ENCODE measurements at regions not wholly inside any gene's neighbourhood (a gene's known extent, or its start where the extent isn't known, plus 50 kb on each side); places are given as distances from the start of the nearest gene placed in this dataset.

GRCh38 chr1:209213989-209214388 is 369.5 kb upstream of the CAMK1G start:
- H3K9me3 ChIP-seq (ENCODE audit: control insufficient read depth, insufficient read depth, low read depth, low read length): no peaks in the 10 kb centered on the region
- POLR2A ChIA-PET: no interaction called here
- H3K36me3 ChIP-seq (ENCODE audit: control insufficient read depth, insufficient read depth, low read length): no peaks in the 10 kb centered on the region
- in situ Hi-C loops (cut with HindIII; ENCODE audit: low pct_unique_long_range_greater_than_20kb, low sequenced_read_pairs) (no loop called here), intact Hi-C loops (cut with micrococcal nuclease; ENCODE audit: unreplicated experiment) (no loop called here)
- CTCF ChIA-PET: no interaction called here
- H3K27me3 ChIP-seq (ENCODE audit: control insufficient read depth, insufficient read depth, low read length): peaks cover 2% of the 10 kb centered on the region; the same call in 1 of the 2 replicates
- no TSS peak for BruUV-seq (replicated peaks)
- no peak overlapping the region for H3K4me3 ChIP-seq (ENCODE audit: low read depth in 2 of 2, low read length in 2 of 2)
- H3K4me1 ChIP-seq (ENCODE audit: control insufficient read depth, insufficient read depth, low read length): no peaks in the 10 kb centered on the region
- TF ChIP-seq TCF7L2 (IDR thresholded peaks at IDR 0.05; ENCODE audit: low read depth, low read length): no peak
- TF ChIP-seq CTCF (IDR thresholded peaks at IDR 0.05): no peak
- no peak for TF ChIP-seq POLR2AphosphoS5 (IDR thresholded peaks at IDR 0.05; ENCODE audit: low read depth, low read length)
- TF ChIP-seq REST (IDR thresholded peaks at IDR 0.05; ENCODE audit: insufficient read depth in 1 of 2, low read depth in 2 of 2, low read length in 1 of 2): no peak
- no peak for TF ChIP-seq SIN3A (IDR thresholded peaks at IDR 0.05; ENCODE audit: borderline replicate concordance, insufficient read depth, low read depth, low read length)
- DNase-seq (ENCODE audit: low read depth, low spot score) (no peak), ATAC-seq (no peak)
- H3K27ac ChIP-seq (ENCODE audit: low read length): no peak overlapping the region

- BruUV-seq (replicated peaks): no TSS peak
- H3K4me3 ChIP-seq (ENCODE audit: low read depth in 2 of 2, low read length in 2 of 2): no peak overlapping the region
- TF ChIP-seq POLR2AphosphoS5 (IDR thresholded peaks at IDR 0.05; ENCODE audit: low read depth, low read length) (no peak), REST (IDR thresholded peaks at IDR 0.05; ENCODE audit: insufficient read depth in 1 of 2, low read depth in 2 of 2, low read length in 1 of 2) (no peak), TCF7L2 (IDR thresholded peaks at IDR 0.05; ENCODE audit: low read depth, low read length) (no peak), SIN3A (IDR thresholded peaks at IDR 0.05; ENCODE audit: borderline replicate concordance, insufficient read depth, low read depth, low read length) (no peak), CTCF (IDR thresholded peaks at IDR 0.05) (no peak)
- H3K4me1 ChIP-seq (ENCODE audit: control insufficient read depth, insufficient read depth, low read length): no peaks in the 10 kb centered on the region
- H3K9me3 ChIP-seq (ENCODE audit: control insufficient read depth, insufficient read depth, low read depth, low read length): no peaks in the 10 kb centered on the region
- H3K36me3 ChIP-seq (ENCODE audit: control insufficient read depth, insufficient read depth, low read length): no peaks in the 10 kb centered on the region
- ChIA-PET POLR2A (no interaction called here), CTCF (no interaction called here)
- no peaks in the 10 kb centered on the region for H3K27me3 ChIP-seq (ENCODE audit: control insufficient read depth, insufficient read depth, low read length)
- no peak overlapping the region for H3K27ac ChIP-seq (ENCODE audit: low read length)
- ATAC-seq (no peak), DNase-seq (ENCODE audit: low read depth, low spot score) (no peak)
- intact Hi-C loops (cut with micrococcal nuclease; ENCODE audit: unreplicated experiment): no loop called here
- in situ Hi-C loops (cut with HindIII; ENCODE audit: low pct_unique_long_range_greater_than_20kb, low sequenced_read_pairs): no loop called here
These were observed 367.7 kb upstream of the CAMK1G start for GRCh38 chr1:209215826-209216225.
